GM19372 (cell line): ENCODE measurements at regions not wholly inside any gene's neighbourhood (a gene's known extent, or its start where the extent isn't known, plus 50 kb on each side); places are given as distances from the start of the nearest gene placed in this dataset.

Experiments
- ATAC-seq: cut with Tn5 transposase; IDR thresholded peaks from one replicate; pipeline ENCODE4 v1.9.1; 2021; ENCODE audit warnings: mild to moderate bottlenecking, low read depth, moderate library complexity; ENCODE audit not compliant: unreplicated experiment

DNA sequence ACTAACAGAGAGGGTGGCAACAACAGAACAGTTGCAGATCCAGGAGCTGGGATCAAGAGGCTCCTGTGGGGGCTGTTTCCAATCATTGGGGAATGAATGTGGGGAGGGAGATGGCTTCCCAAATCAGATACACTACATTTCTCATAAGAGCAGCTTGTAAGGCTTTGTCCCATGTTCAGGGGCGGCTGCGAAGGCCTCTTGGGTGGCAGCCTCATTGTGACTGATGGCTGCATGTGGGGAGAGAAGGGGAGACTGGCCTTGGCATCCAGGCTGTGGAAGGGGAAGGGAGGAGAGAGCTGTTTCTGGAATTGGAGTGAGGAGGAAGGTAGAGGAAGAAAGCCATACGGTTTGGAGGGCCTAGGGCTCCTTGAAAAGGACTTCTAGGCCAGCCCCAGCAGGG, 326.6 kb upstream of the RGMA start:
- no peak for ATAC-seq

GRCh38 chr15:93414576-93415231, 325.7 kb upstream of the RGMA start:
- no peak for ATAC-seq

- ATAC-seq: no peak
Observed at GRCh38 chr15:93413745-93414144, 324.7 kb upstream of the RGMA start.

DNA sequence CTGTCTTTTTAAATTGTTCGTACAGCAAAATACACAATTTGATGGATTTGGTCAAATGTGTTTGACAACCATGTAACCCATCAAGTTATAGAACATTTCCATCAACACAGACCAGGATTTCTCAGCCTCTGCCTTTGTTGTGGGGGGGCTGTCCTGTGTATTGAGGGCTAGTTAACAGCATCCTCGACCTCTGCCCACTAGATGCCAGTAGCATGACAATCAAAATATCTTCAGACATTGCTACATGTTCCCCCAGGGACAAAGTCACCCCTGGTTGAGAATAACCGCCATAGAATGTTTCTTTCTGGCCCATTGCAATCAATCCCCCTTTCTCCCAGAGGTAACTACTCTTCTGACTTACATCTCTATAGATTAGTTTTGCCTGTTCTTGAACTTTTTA, 310.1 kb upstream of the RGMA start:
- no peak for ATAC-seq

GRCh38 chr15:93389211-93389610, 300.2 kb upstream of the RGMA start:
- ATAC-seq: no peak

DNA sequence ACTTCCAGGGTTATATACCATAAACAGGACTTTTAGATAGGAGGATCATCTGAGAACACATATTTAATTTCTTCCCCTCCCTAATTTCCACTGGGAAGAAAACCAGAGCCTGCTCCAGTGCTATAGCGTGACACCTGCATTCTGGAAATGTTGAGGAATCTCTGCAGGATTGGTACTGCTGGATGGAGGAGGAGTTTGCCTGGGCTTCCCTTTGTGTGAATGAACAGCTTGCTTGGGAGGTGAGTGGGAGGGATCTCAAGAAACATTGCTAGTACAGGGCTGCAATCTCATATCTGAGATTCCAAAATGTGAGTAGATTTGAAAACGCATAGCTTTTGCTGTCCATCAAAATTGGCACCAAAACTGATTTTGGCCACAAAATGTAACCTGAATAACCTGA, 295.9 kb upstream of the RGMA start:
- ATAC-seq: no peak

DNA sequence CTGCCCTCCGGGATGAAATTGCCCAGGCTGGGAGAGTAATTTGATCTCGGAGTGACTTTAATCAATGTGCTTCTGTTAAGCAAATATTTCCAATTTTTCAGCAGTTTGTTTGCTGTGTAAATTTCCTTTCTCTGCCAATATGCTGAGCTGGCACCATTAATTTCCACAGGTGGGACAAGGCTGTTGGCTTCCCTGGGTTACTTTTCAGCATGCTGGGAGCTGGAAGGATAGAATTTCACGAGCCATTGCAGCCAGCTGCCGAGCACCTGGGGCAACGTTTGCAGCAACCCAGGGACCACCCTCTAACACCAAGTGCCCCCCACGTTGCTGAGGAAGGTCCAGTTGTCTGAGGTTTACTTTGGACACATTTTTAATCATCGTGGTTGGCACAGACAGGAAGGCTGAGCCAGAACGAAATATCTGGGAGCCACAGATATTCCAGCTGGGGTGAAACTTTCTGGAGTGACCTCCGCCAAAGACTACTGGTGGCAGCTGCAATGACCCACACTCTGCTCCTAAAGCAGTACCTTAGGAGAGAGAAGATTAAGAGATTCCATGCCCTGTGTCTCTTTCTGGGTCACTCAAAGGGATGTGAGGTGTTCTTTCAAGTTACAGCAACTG, 293.3 kb upstream of the RGMA start:
- ATAC-seq: no peak

DNA sequence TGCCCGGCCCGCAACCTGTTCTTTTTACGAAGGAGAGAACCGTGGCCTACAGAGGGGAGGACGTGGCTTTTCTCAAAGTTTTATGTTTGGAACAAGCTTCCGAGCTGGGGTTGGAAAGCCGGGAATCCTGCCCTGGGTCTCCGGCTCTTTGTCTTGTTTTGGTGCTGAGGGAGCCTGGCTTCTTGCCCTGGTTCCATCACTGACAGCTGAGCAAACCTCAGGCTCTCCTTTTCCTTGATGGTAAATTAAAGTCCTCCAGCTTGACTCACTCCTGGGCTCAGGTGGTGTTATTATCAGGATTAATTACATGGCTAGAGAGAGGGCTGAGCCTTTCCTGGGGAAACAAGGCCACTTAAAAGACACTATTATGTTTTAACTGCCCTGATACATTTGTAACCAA, 289.5 kb upstream of the RGMA start:
- ATAC-seq: no peak

DNA sequence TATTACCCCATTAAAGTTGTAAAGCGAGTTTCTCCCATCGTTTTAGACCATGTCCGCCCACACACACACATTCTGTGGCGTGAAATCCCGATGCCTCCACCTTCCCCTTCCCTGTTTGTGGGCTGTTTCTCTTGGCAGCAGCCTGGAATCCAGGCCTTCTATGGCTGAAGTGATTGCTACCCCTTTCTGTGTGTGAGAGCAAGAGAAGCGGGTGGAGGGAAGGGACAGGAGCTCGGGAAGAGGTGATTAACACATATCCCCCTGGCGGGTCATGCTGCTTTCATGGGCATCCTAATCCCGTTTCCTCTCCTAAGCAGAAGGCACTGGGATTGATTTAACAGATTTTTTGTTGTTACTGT, 283.8 kb upstream of the RGMA start:
- no peak for ATAC-seq

DNA sequence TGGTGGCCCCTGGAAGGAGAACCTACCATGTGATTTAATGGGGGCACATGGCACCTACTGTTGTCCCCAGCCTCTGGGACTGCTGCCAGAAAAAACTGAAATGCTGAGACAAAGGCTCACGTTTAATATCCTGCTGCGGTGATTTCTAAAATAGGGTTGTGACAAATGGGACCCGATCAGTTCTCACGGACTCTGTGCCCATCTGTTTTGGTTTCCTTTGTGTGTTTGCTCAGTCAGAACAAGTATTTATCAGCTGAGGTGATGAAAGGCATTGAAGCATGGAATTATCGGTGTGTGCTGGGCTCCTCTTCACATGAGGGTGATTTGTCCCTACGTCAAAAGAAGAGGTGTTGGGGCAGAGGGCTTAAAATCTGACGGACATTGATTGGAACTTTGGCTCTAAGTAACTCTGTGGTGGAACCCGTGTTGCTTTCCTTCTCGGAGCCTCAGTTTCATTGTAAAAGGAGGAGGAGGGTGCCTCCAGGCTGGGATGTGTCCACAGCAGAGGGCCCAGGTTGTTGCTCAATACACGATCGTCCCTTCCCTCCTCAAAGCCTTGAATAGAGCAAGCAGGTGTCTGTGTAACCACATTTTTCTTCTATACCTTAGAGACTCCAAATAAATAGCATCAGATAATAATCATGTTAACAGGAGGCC, 283.3 kb upstream of the RGMA start:
- no peak for ATAC-seq

GRCh38 chr15:93366387-93367100, 277.5 kb upstream of the RGMA start:
- no peak for ATAC-seq

- ATAC-seq: no peak
Observed at GRCh38 chr15:93362821-93363220, 273.8 kb upstream of the RGMA start.

- no peak for ATAC-seq
Observed at GRCh38 chr15:93362203-93362602, 273.2 kb upstream of the RGMA start.

DNA sequence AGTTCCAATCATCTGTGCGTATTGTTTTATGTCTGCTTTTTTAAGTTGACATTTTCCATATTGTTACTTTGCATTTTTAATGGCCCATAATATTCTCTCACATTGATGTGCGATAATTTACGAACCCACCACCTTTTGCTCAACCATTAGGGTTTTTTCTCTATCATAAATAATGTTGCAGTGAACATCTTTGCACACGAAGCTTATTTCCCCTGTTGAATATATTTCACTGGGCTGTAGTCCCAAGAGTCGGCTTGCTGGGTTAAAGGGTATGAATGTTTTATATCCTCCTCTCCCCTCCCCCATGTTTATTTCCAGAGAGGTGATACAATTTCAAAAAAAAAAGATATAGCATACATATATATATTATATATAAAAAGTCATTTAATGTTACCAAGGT, 272.7 kb upstream of the RGMA start:
- ATAC-seq: no peak

DNA sequence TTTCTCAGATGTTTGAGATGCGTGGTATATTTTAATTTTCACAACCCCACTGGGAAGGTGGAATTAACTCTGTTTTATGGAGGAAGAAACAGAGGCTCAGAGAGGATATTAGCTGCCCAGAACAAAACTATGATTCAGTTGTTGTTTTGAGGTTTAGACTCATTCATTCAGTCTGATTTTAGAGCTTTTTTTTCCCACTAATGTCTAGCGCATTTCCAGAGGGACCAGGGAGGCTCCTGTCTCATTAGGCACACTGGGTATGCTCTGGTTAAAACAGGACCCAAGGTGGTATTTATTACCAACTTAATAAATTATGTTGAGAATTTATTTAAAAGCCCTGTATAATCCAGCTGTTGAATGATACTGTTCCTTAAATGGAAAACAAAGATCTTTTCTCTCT, 272.0 kb upstream of the RGMA start:
- no peak for ATAC-seq

DNA sequence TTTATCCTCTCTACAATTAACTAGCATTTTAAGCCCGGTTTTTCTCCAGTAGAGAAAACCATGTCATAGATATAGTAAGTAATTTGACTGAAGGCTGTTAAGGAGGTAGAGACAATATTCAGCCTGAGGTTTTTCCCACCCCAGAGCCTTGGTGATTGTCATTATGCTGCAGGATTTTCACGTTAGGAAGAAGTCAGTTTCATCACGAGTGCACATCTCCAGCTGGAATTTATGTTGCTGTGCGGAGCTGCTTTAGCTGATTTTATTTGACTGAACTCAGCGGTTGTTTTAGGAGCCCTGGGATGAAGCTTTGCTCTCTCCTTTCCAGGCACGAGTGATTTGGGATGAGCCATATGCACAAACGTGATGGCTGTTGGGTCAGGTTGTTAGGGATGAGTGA, 271.3 kb upstream of the RGMA start:
- ATAC-seq: no peak

DNA sequence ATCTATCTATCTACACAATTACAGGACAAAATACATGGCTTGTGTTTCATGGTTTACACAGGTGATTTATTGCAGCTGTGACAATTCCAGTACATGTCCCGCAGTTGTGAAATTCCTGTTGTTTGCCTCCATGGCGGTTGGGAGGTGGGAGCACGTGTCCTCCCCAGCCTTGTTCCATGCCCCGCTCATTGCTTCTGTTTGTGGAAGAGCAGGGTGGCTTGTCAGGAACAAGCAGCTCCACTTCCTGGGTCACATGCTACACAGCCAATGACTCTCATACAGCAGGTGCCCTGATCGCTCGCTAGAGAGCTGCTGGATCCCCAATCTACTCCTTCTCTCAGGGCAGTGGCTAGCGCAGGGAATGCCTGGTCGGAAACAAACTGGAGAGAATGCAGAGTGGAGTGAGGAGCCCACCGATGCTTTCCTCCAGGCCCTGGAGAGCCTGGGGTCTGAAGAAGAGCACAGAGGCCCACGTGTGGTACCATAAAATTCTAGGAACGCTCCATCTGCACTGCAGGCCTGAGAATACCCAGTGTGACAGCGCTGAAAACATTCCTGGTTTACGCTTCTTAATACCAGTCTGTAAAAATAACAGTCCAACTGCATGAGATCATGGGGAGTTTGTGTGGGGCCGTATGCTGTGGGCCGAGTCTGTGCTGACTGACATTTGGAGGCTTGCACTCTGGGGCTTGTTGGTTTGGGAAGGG, 270.6 kb upstream of the RGMA start:
- no peak for ATAC-seq

GRCh38 chr15:93359060-93359408, 270.0 kb upstream of the RGMA start:
- no peak for ATAC-seq

DNA sequence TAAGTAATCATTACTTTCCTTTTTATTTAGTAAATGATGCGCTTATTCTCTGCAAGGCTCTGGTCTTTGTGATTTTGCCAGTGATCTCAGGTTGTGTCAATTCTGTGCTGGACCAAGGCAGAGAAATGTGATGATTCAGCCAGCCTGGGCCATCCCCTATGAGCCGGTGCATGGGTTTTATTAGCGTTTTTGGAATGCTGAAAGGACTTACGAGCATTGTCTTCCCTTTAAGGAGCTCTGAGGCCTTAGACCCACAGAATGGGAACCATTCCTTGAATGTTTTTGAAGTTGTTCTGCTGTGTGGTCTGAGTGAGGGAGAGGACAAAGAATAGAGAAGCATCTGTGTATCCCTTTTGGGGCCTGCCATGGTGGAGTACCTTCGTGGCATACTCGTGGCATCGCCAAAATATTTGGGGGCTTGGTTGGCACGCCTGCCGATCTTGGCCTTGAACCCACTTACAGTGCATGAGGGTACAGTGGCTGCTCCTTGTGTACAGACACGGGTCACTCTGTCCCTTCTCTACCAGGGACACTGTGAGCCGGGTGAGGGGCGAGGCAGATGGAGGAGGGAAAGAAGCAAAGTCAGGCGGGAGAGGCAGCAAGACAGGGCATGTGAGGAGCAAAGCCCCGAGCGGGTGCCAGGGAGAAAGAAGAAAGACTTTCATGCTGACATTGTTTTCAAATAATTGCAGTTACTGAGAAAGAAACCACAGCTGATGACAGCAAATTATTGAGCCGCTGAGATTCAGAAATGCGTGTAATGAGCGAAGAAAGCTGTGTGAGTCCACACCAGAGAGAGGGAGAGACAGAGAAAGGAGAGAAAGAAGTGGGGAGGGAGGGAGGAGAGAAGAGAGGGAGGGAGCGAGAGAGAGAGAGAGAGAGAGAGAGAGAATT, 269.4 kb upstream of the RGMA start:
- no peak for ATAC-seq
